ENCODE measurements at regions not wholly inside any gene's neighbourhood (a gene's known extent, or its start where the extent isn't known, plus 50 kb on each side); places are given as distances from the start of the nearest gene placed in this dataset.

GRCh38 chr3:36214460-36214859 lies 165.8 kb upstream of the STAC start:
- TF ChIP-seq CTCF (IDR thresholded peaks at IDR 0.05; ENCODE audit: insufficient read depth, low read length, poor library complexity, severe bottlenecking): no peak
- H3K27me3 ChIP-seq (replicated peaks; ENCODE audit: control insufficient read depth, insufficient read depth, low read length): no peaks in the 10 kb centered on the region
- H3K4me3 ChIP-seq (replicated peaks; ENCODE audit: low read depth, low read length): no peak overlapping the region
- no peak for DNase-seq (ENCODE audit: extremely low read depth, insufficient read length)
- no peaks in the 10 kb centered on the region for H3K36me3 ChIP-seq (ENCODE audit: control insufficient read depth, insufficient read depth, low read length)

GRCh38 chr3:36215241-36215640 lies 165.1 kb upstream of the STAC start:
- H3K4me3 ChIP-seq (replicated peaks; ENCODE audit: low read depth, low read length): no peak overlapping the region
- DNase-seq (ENCODE audit: extremely low read depth, insufficient read length): no peak
- H3K36me3 ChIP-seq (ENCODE audit: control insufficient read depth, insufficient read depth, low read length): no peaks in the 10 kb centered on the region
- TF ChIP-seq CTCF (IDR thresholded peaks at IDR 0.05; ENCODE audit: insufficient read depth, low read length, poor library complexity, severe bottlenecking): no peak
- no peaks in the 10 kb centered on the region for H3K27me3 ChIP-seq (replicated peaks; ENCODE audit: control insufficient read depth, insufficient read depth, low read length)

- no peak for TF ChIP-seq CTCF (IDR thresholded peaks at IDR 0.05; ENCODE audit: insufficient read depth, low read length, poor library complexity, severe bottlenecking)
- H3K36me3 ChIP-seq (ENCODE audit: control insufficient read depth, insufficient read depth, low read length): no peaks in the 10 kb centered on the region
- H3K4me3 ChIP-seq (replicated peaks; ENCODE audit: low read depth, low read length): no peak overlapping the region
- no peak for DNase-seq (ENCODE audit: extremely low read depth, insufficient read length)
- no peaks in the 10 kb centered on the region for H3K27me3 ChIP-seq (replicated peaks; ENCODE audit: control insufficient read depth, insufficient read depth, low read length)
These were observed 160.9 kb upstream of the STAC start for GRCh38 chr3:36219398-36219797.

GRCh38 chr3:36220173-36220572 lies 160.1 kb upstream of the STAC start:
- no peak for DNase-seq (ENCODE audit: extremely low read depth, insufficient read length)
- no peak for TF ChIP-seq CTCF (IDR thresholded peaks at IDR 0.05; ENCODE audit: insufficient read depth, low read length, poor library complexity, severe bottlenecking)
- H3K36me3 ChIP-seq (ENCODE audit: control insufficient read depth, insufficient read depth, low read length): no peaks in the 10 kb centered on the region
- H3K27me3 ChIP-seq (replicated peaks; ENCODE audit: control insufficient read depth, insufficient read depth, low read length): no peaks in the 10 kb centered on the region
- no peak overlapping the region for H3K4me3 ChIP-seq (replicated peaks; ENCODE audit: low read depth, low read length)

- no peak overlapping the region for H3K4me3 ChIP-seq (replicated peaks; ENCODE audit: low read depth, low read length)
These were observed 158.3 kb upstream of the STAC start for GRCh38 chr3:36221975-36222374.

More at GRCh38 chr3:36221975-36222374, 158.3 kb upstream of the STAC start:
- H3K36me3 ChIP-seq (ENCODE audit: control insufficient read depth, insufficient read depth, low read length): no peaks in the 10 kb centered on the region
- no peak for TF ChIP-seq CTCF (IDR thresholded peaks at IDR 0.05; ENCODE audit: insufficient read depth, low read length, poor library complexity, severe bottlenecking)
- H3K27me3 ChIP-seq (replicated peaks; ENCODE audit: control insufficient read depth, insufficient read depth, low read length): no peaks in the 10 kb centered on the region
- DNase-seq (ENCODE audit: extremely low read depth, insufficient read length): no peak

All from GM06990 (cell line).